Gastrocnemius medialis (tissue), 4 donors: ENCODE measurements at regions not wholly inside any gene's neighbourhood (a gene's known extent, or its start where the extent isn't known, plus 50 kb on each side); places are given as distances from the start of the nearest gene placed in this dataset.

Experiments
- CTCF ChIP-seq, 5 experiments: fragments of 450-650 bp in 3 of 5; fragments of 200-600 bp in 2 of 5; sonication (generic) in 2 of 5; IDR thresholded peaks in 4 of 5; conservative IDR thresholded peaks in 1 of 5; 1 replicate in 4 of 5; 2 replicates in 1 of 5; pipeline ENCODE4 v1.5.1; 2016 to 2019; ENCODE audit warnings: antibody characterized with exemption in 5 of 5, mild to moderate bottlenecking in 3 of 5, moderate library complexity in 3 of 5
- POLR2A ChIP-seq, 2 donors: fragments of 450-650 bp; IDR thresholded peaks; one replicate each; pipeline ENCODE4 v1.6.1; 2017; ENCODE audit warnings: antibody characterized with exemption in 2 of 2, mild to moderate bottlenecking in 2 of 2, moderate library complexity in 2 of 2

- no peak for TF ChIP-seq CTCF (IDR thresholded peaks at IDR 0.05 in 4 of 5, conservative IDR thresholded peaks at IDR 0.05 in 1 of 5)
- TF ChIP-seq POLR2A (IDR thresholded peaks at IDR 0.05), result no peak
These were observed 215.1 kb upstream of the SALL3 start for GRCh38 chr18:78764544-78764943.
